SK-MEL-5 (cell line): ENCODE measurements at regions not wholly inside any gene's neighbourhood (a gene's known extent, or its start where the extent isn't known, plus 50 kb on each side); places are given as distances from the start of the nearest gene placed in this dataset.
"Not testable (repeated sequence)": the region's sequence is repeated elsewhere in the genome, so short reads cannot be mapped to it uniquely, and the experiment has no call there.

ENCODE experiments used
- DNase-seq: peaks from one replicate; pipeline ENCODE4 v3.0.0-alpha.2; 2016; ENCODE audit warnings: low read depth, low spot score
- in situ Hi-C: cut with HindIII; loops from 2 replicates; pipeline ENCODE4 v1.10.0; 2016; ENCODE audit warnings: low sequenced_read_pairs, high pct_unique_total_duplicates, low pct_unique_long_range_greater_than_20kb

DNA sequence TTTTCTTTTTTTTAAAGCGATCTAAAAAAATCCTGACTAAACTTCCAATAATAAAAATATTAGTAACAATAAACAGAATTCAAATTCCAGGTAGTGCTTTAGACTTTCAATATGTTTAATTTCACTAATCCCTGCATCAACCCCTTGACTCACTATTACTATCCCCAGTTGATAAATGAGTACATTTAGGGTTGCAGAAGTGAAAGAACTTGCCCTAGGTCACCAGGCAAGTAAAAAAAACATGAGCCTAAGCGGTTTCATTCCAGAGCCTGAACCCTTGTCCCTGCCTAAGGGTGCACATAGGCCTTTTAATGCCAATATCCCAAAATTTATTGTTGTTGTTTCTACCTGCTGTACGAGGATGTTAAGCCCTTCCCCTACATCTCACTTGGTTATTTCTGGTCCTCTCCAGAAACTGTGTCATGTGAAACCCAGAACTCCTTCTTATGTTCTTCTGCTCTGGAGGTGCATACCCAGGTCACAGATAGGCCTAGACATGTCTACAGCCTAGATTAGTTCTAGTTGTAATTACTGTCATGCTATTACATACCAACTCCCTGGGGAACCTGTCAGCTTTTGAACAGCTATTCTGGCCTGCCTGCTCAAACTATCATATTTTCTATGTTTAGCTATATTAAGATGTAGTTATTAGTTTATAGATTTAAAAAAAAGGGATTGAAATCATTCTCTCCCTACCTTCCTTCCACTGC is 244.5 kb upstream of the PITX2 start:
- no peak for DNase-seq
- in situ Hi-C loops: no loop called here

DNA sequence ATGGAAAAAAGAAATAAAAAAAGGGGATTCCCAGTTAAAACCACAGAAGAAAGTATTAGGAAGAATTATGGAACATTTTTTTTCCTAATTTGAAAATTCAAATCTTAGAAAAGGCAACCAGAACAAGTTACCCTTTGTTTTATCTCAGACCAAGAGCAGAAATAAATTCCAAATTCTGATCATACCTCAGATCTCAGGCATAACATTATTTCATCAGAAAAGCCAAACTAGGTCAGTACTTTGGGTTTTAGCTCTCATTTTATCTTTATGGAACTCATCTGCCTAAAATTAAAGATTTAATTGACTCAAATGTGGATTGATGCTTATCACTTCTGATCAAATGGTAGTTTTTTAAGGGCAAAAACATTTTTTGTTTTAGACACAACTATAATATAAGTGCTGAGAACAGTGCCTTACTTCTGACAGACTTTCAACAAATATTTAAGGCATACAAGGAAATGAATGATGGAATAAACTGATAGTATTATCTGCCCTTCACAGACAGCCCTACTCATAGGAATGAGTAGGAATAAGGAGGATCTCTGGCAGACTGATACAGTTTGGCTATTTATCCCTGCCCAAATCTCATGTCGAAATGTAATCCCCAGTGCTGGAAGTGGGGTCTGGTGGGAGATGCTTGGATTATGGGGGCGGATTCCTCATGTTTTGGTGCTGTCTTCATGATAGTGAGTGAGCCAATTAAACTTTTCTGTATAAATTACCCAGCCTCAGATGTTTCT is 245.3 kb upstream of the PITX2 start:
- DNase-seq: no peak
- in situ Hi-C loops: no loop called here

DNA sequence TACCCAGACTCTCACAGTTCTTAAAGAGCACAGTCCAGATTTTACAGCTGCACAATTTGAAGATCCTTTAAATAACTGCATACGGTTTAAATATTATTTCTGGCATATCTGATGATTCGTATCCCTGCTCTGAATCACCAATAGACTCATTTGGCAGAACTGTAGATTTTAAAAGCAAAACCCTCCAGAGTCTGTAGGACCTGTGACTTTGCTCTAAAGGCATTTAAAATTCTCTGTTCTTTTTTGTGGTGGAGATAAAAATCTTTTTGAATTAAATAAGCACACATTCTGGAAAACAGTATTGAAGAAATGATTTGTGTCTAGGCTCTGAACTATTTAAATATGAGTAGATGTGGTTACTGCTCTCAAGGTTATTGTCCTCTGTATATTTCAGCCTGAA is 246.2 kb upstream of the PITX2 start:
- in situ Hi-C loops: no loop called here

DNA sequence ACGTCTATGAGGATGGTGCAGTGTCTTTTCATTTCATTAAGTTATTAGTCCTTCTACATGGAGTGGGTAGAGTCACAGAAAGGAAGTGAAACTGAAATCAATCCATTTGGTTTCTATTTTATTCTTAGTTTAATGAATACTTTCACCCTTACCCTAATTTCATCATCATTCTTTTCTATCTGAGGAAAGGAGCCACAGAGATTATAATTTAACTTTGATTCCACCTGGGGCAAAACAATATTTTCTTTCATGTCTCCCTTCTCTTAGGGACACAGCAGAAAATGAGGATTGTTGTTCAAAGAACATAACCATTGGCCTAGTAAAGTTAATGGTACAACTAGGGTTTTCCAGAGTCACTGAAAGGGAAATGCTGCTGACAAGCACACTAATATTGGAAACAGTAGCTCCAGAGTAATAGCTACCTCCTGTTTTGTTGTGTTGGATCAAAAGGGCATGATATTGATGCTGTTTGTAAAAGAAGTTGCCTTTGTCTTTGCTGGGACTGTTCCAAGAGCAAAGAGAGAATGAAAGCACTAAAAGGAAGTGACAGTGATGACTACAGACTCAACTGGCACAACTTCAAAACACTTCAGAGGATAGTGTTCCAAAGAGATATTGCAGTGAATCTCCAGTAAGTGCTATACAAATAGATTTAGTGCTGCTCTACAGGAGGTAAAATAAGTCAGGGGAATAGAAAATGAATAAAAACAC is 247.1 kb upstream of the PITX2 start:
- in situ Hi-C loops: no loop called here

More for the DNA sequence above, 246.2 kb upstream of the PITX2 start:
- no peak for DNase-seq

DNA sequence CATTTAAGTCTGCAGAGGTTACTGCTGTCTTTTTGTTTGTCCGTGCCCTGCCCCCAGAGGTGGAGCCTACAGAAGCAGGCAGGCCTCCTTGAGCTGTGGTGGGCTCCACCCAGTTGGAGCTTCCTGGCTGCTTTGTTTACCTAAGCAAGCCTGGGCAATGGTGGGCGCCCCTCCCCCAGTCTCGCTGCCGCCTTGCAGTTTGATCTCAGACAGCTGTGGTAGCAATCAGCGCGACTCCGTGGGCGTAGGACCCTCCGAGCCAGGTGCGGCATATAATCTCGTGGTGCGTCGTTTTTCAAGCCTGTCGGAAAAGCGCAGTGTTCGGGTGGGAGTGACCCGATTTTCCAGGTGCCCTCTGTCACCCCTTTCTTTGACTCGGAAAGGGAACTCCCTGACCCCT is 253.3 kb upstream of the PITX2 start:
- in situ Hi-C loops: not testable (repeated sequence)

More for the DNA sequence above, 247.1 kb upstream of the PITX2 start:
- no peak for DNase-seq

DNA sequence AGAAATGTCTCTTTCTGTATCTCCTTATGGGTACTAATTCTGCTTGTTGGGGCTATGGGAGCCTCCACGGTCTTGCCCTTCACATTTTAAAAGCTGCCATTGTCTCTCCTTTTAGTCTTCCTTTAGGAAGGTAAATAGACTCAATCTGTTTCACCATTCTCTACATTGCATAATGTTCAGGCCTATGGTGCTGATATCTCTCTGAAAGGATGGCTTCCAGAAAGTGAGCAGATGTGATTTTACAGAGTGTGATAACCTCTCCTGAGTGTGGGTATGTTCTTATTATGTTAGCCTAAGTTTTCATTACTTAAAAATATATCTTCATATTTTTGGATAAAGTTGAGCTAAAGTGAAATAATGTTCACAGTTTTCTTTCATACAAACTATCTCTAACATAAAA is 254.0 kb upstream of the PITX2 start:
- no peak for DNase-seq
- in situ Hi-C loops: no loop called here

More for the DNA sequence above, 253.3 kb upstream of the PITX2 start:
- not testable (repeated sequence) for DNase-seq

DNA sequence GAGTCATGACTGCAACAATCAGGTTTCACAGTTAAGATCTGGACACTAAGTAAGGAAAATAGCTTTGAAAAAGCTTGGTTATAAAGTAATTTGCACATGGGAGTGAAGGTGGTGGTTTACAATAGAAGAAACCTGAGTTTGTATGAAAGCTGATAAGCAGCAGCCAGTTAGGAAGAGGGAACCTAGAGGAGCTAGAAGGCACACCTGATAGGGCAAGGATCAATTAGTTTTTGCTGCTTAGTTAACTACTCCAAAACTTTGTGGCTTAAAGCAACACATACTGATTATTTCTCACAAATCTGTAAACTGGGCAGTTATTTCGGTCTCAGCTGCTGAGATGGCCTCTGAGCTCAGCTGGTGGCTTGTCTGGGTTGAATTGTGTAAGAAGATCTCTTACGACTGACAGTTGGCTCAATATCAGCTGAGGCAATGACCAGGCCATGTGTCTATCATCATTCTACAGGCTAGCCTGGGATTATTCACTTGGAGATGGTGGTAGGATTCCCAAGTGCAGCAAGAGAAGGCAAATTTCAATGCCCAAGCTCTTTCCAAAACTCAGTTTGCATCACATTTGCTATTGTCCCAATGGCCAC is 255.0 kb upstream of the PITX2 start:
- in situ Hi-C loops: no loop called here
- no peak for DNase-seq

DNA sequence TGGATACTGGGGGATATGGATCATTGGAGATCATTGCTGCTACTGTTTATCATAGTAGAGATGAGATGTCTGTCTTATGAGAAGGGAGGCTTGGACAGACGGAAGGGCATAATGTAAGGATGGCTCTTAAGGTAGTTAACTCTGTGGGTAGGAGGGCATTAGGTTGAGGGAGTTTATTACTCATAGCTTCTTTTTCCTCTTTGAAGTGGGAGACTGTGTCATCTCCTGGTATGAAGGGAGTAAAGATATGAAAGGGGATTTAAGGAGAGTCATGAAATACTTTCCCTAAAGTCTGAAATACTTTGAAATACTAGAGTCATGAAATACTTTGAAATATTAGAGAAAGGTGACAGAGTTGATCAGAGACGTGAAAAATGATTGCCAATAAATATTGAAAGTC is 255.5 kb upstream of the PITX2 start:
- in situ Hi-C loops: no loop called here

DNA sequence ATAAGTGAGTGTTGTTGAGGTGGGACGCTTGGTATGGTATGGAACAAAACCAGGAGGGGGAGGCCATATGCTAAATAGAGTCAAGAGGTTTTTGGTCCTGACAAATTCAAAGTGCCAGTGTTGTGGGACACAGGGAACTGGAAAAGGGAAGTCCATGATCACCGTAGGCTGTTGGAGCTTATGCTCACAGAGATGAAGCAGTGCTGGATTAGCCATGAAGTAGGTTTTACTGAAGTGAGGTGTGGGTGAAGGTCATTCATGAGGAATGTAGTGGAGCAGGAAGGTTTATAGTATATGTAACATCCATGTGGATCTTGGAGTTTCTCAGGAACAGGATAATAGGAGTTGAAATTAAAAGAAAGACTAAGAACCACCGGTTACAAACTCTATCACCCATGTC is 256.1 kb upstream of the PITX2 start:
- no peak for DNase-seq
- in situ Hi-C loops: no loop called here

More for the DNA sequence above, 255.5 kb upstream of the PITX2 start:
- DNase-seq: no peak

DNA sequence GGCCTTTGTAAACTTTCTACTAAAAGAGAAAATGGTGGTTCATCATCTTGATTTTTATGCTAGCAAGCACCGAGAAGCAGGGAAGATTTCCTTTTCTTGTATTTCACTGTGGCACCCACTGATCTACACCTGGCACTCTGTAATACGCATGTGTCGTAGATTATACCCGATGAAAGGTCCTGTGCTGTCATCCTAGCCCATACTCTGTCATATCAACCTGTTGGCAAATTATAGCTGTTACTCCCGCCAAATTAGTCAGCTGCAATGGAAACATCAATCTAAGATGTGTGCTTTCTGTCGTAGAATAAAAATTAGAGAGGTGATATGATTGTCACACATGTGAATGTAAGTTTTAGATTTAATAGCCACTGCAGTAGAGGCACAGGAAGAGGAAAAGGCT is 263.4 kb upstream of the PITX2 start:
- DNase-seq: no peak
- in situ Hi-C loops: no loop called here

DNA sequence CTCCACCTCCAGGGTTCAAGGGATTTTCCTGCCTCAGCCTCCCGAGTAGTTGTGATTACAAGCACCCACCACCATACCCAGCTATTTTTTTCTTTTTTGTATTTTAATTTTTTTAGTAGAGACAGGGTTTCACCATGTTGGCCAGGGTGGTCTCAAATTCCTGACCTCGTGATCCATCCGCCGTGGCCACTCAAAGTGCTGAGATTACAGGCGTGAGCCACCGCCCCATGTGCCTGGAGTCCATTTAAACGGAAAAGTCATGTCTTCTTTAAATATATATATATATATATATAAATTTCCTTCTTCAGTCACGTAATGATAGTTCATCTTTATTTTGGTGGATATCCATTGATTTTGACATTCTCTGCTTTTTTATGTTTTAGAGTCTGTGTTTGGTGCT is 264.0 kb upstream of the PITX2 start:
- no peak for DNase-seq
- in situ Hi-C loops: no loop called here

DNA sequence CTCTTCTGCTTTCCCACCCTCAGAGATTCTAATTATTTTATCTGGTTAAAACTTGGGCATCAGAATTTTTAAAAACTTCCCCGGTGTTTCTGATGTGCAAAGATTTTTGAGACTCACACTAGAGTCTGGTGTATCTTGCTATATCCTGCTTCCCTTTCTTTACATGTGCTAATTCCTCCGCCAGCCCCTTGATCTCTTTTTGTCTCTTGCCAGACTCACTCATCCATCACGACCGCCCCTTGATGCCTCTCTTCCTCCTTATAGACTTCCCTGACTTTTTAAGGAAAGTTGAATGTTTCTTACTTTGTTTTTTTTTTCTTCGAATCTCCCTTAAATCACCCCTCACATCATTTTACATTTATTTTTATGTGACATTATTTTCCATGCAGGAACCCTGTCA is 274.9 kb upstream of the PITX2 start:
- no peak for DNase-seq
- in situ Hi-C loops: no loop called here

DNA sequence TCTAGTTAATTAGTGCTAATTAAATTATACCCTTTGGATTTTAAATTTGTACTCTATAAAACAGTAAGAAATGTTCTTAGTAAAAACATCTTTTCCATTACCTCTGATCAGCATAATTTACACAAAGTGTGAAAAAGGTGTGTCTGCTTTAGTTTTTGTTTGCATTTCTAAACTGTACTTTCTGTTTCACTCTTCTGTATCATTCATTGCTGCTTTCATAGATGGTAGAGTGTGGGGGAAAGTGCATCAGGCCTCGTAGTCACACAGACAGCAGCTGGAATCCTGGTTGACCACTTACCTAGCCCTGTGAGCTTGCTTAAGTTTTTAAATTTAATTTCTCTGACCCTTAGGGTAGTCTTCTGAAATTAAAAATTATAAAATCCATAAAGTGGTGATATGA is 275.4 kb upstream of the PITX2 start:
- in situ Hi-C loops: no loop called here
- DNase-seq: no peak

DNA sequence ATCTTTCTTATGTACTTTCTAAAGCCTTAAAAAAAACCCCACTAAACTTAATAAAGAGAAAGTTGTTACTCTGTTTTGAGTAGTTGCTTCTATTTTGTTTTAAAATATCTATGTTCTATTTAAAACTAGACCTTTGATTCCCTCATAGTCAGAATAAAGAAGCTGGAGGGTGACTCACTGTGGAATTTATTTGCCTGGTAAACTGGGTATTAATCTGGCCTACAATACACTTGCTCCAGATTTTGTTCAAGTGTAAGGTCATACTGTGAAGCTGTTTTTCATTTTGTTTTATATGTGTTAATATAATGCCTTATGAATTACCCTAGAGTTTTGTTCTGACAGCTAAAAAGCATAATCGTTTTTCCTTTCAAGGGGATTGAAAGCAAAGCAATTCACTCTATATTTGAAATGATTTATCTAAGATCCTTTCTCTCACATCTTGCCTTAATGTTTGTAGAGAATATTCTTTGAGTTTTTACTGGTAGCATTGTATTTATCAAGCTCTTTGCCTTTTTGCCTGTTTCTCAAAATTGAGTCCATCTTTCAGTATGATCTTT is 277.4 kb upstream of the PITX2 start:
- no peak for DNase-seq
- in situ Hi-C loops: no loop called here

DNA sequence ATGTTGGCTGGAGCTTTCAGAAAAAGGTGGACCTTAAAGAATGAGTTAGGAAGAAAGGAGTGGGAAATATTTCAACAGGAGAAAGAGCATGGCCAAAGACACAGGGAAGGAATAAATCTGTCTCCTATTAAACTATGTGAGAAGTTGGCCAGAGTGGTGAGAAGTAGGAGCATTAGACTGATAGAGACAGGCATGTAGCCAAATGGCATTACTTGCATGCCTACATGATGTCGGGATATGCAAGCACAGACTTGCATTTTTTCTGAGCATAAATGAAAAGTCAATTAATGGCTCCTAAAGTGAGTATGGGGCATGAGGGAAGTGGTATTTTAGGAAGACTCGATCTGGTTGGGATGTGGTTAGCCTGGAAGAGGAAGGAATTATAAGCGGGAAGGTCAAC is 279.6 kb upstream of the PITX2 start:
- in situ Hi-C loops: no loop called here

DNA sequence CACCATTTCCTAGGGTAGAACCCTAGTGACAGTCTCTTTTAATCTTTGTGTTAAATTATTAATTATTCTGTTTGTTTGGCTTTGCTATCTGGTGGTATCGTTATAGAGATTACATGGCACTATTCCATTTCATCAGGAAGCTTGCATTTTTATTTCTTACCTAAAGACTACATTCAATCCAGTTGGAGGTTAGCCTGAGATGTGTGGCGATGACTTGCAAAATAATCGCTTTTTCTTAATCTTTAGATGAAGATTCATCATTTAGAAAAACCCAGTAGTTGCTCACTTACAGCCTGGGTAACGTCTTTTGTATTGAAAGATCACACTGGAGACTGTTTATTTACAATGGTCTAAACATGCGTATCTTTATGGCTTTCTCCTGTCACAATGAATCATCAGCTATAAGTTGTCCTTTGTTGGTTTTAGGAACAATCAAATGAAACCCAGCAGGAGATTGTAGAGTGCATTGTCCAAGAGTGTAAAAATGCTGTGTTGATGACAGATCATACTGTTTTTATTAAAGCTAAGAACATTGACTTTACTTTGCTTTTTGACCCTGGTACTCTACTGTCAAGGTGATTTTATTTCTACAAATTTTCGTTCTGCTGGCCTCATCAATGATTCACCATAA is 281.7 kb upstream of the PITX2 start:
- DNase-seq: no peak
- in situ Hi-C loops: no loop called here

More for the DNA sequence above, 279.6 kb upstream of the PITX2 start:
- no peak for DNase-seq

DNA sequence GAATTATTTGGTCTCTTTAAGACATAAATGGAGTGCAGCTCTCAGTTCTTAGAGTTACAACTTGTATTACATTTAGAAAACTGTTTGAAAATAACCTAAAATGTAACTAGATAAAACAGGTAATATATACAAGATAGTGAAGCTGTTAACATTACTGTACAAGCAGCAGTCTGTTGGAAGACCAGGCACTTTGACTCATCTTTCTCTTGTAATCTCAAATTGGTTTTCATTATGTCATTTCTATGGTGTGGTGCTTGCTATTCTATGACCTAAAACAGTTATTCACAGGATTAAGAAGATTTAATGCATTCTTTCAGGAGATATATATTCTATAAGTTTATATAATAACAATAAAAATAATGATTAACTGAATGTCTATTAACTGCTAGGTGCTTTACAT is 282.5 kb upstream of the PITX2 start:
- in situ Hi-C loops: no loop called here

More for the DNA sequence above, 282.5 kb upstream of the PITX2 start:
- no peak for DNase-seq
